HCT116 (cell line): ENCODE measurements at regions not wholly inside any gene's neighbourhood (a gene's known extent, or its start where the extent isn't known, plus 50 kb on each side); places are given as distances from the start of the nearest gene placed in this dataset.

Experiments used
- ATAC-seq: fragments of 200-7000 bp; cut with Tn5 transposase; 2 replicates; pipeline ENCODE4 v1.9.1; 2020; ENCODE audit warnings: mild to moderate bottlenecking, moderate library complexity
- BruUV-seq: library from RNA; stranded (reverse); fragments of 400-500 nt; replicated peaks from 2 replicates; lab custom pipeline; 2021; lab: Mats Ljungman, UMichigan
- CTCF ChIA-PET: fragments of 300-600 bp; sonication (Branson Sonifier 250); formaldehyde crosslinking; loops from one replicate; lab custom pipeline; 2021; ENCODE audit warnings: antibody characterized with exemption; lab: Charles Lee
- POLR2A ChIA-PET: fragments of 300-600, 350-600 bp; sonication (Branson Sonifier 250); formaldehyde crosslinking; loops from one replicate; lab custom pipeline; 2021; ENCODE audit warnings: antibody characterized with exemption; lab: Charles Lee
- RAD21 ChIA-PET, 2 experiments: fragments of 300-600 bp; sonication (Branson Sonifier 250); formaldehyde crosslinking; loops; one replicate each; lab custom pipeline; 2023; ENCODE audit warnings: low total read pairs in 2 of 2; ENCODE audit not compliant: uncharacterized antibody in 2 of 2, unreplicated experiment in 2 of 2, low non-redundant PET in 1 of 2; lab: Charles Lee
- DNase-seq: peaks from one replicate; pipeline ENCODE4 v3.0.0-alpha.2; 2010; ENCODE audit warnings: low read depth, low spot score
- H2AFZ ChIP-seq: fragments of 200-600 bp; shearing (Covaris generic), sonication (generic); 2 replicates; pipeline ENCODE4 v1.6.1; 2017; ENCODE audit warnings: low read depth, mixed run types, mixed read lengths, antibody characterized with exemption, low read length; ENCODE audit not compliant: poor library complexity, severe bottlenecking
- H3K27ac ChIP-seq: 2 replicates; pipeline ENCODE4 v1.5.1; 2012; ENCODE audit warnings: low read depth, low read length
- H3K27me3 ChIP-seq: fragments of 200-600 bp; sonication (generic); 2 replicates; pipeline ENCODE4 v1.6.1; 2016; ENCODE audit warnings: mixed run types, low read length, mixed read lengths; ENCODE audit not compliant: insufficient read depth
- H3K36me3 ChIP-seq, 2 experiments: fragments of 200-500 bp in 1 of 2; fragments of 200-600 bp in 1 of 2; sonication (Bioruptor generic) in 1 of 2; sonication (generic) in 1 of 2; 2 replicates each; pipeline versions ENCODE4 v1.5.1 to v1.6.1; 2014 to 2016; ENCODE audit warnings: low read length in 2 of 2, inconsistent platforms in 1 of 2, mixed read lengths in 1 of 2, mixed run types in 1 of 2; ENCODE audit not compliant: insufficient read depth in 2 of 2, control insufficient read depth in 1 of 2
- H3K4me1 ChIP-seq, 2 experiments: fragments of 200-600 bp in 1 of 2; sonication (generic) in 1 of 2; 2 replicates each; pipeline versions ENCODE4 v1.5.1 to v1.6.1; 2012 to 2017; ENCODE audit warnings: low read length in 2 of 2, inconsistent platforms in 1 of 2, mild to moderate bottlenecking in 1 of 2, mixed read lengths in 1 of 2, mixed run types in 1 of 2, moderate library complexity in 1 of 2; ENCODE audit not compliant: insufficient read depth in 2 of 2, control insufficient read depth in 1 of 2
- H3K4me2 ChIP-seq: fragments of 200-600 bp; sonication (generic); 2 replicates; pipeline ENCODE4 v1.6.1; 2017; ENCODE audit warnings: mixed run types, low read length, mixed read lengths
- H3K4me3 ChIP-seq, 2 experiments: fragments of 200-600 bp in 1 of 2; sonication (generic) in 1 of 2; replicated peaks in 1 of 2; 2 replicates each; pipeline ENCODE4 v1.5.1; 2011 to 2016; ENCODE audit warnings: low read length in 2 of 2, control low read depth in 1 of 2, low read depth in 1 of 2, mild to moderate bottlenecking in 1 of 2, mixed read lengths in 1 of 2, mixed run types in 1 of 2
- H3K79me2 ChIP-seq: fragments of 200-600 bp; sonication (generic); 2 replicates; pipeline ENCODE4 v1.6.1; 2017; ENCODE audit warnings: mild to moderate bottlenecking, mixed run types, low read length, moderate library complexity, mixed read lengths; ENCODE audit not compliant: insufficient read depth
- H3K9ac ChIP-seq: fragments of 200-600 bp; sonication (generic); 2 replicates; pipeline ENCODE4 v1.6.1; 2016; ENCODE audit warnings: low read length, mixed read lengths
- H3K9me2 ChIP-seq: fragments of 200-600 bp; sonication (generic), shearing (Covaris generic); 2 replicates; pipeline ENCODE4 v1.6.1; 2017; ENCODE audit warnings: mixed run types, mild to moderate bottlenecking, moderate library complexity; ENCODE audit not compliant: insufficient read depth
- H3K9me3 ChIP-seq, 2 experiments: fragments of 200-500 bp in 1 of 2; fragments of 200-600 bp in 1 of 2; sonication (Bioruptor generic) in 1 of 2; sonication (generic) in 1 of 2; 2 replicates each; pipeline ENCODE4 v1.6.1; 2014 to 2017; ENCODE audit warnings: low read length in 2 of 2, mixed read lengths in 2 of 2, inconsistent platforms in 1 of 2, low read depth in 1 of 2, mild to moderate bottlenecking in 1 of 2, mixed run types in 1 of 2, moderate library complexity in 1 of 2; ENCODE audit not compliant: control insufficient read depth in 1 of 2, insufficient read depth in 1 of 2
- H4K20me1 ChIP-seq: fragments of 200-600 bp; sonication (generic), shearing (Covaris generic); 2 replicates; pipeline ENCODE4 v1.6.1; 2017; ENCODE audit warnings: mixed run types, mild to moderate bottlenecking, moderate library complexity; ENCODE audit not compliant: insufficient read depth
- ATF3 ChIP-seq: IDR thresholded peaks from 2 replicates; pipeline ENCODE4 v1.6.1; 2012
- CBX3 ChIP-seq: IDR thresholded peaks from 2 replicates; pipeline ENCODE4 v1.6.1; 2012; ENCODE audit warnings: low read depth
- CEBPB ChIP-seq: IDR thresholded peaks from 2 replicates; pipeline ENCODE4 v1.6.1; 2012; ENCODE audit warnings: low read depth
- EGR1 ChIP-seq: IDR thresholded peaks from 2 replicates; pipeline ENCODE4 v1.6.1; 2012; ENCODE audit warnings: low read depth
- ELF1 ChIP-seq: IDR thresholded peaks from 2 replicates; pipeline ENCODE4 v1.6.1; 2012; ENCODE audit warnings: low read depth, borderline replicate concordance
- EZH2 ChIP-seq: fragments of 200-600 bp; sonication (generic); IDR thresholded peaks from 2 replicates; pipeline ENCODE4 v1.6.1; 2017; ENCODE audit warnings: antibody characterized with exemption, mixed run types
- EZH2phosphoT487 ChIP-seq: fragments of 200-600 bp; IDR thresholded peaks from 2 replicates; pipeline ENCODE4 v1.6.1; 2018; ENCODE audit warnings: antibody characterized with exemption, borderline replicate concordance
- JUND ChIP-seq: IDR thresholded peaks from 2 replicates; pipeline ENCODE4 v1.6.1; 2012
- POLR2A ChIP-seq: IDR thresholded peaks from 2 replicates; pipeline ENCODE4 v1.7.0; 2011; ENCODE audit warnings: borderline replicate concordance; ENCODE audit not compliant: insufficient read depth, insufficient read length; ENCODE audit errors: extremely low read depth
- RAD21 ChIP-seq: IDR thresholded peaks from 2 replicates; pipeline ENCODE4 v1.6.1; 2012; ENCODE audit warnings: low read depth, mild to moderate bottlenecking
- REST ChIP-seq: IDR thresholded peaks from 2 replicates; pipeline ENCODE4 v1.6.1; 2012; ENCODE audit warnings: low read depth
- SIN3A ChIP-seq: IDR thresholded peaks from 2 replicates; pipeline ENCODE4 v1.6.1; 2012; ENCODE audit warnings: low read depth
- SP1 ChIP-seq: IDR thresholded peaks from 2 replicates; pipeline ENCODE4 v1.6.1; 2012; ENCODE audit warnings: low read depth
- TCF7L2 ChIP-seq: IDR thresholded peaks from 2 replicates; pipeline ENCODE4 v1.7.0; 2011; ENCODE audit warnings: borderline replicate concordance, inconsistent platforms; ENCODE audit not compliant: insufficient read depth, insufficient read length; ENCODE audit errors: extremely low read depth
- YY1 ChIP-seq: IDR thresholded peaks from 2 replicates; pipeline ENCODE4 v1.6.1; 2011; ENCODE audit warnings: low read length, low read depth, moderate library complexity, mild to moderate bottlenecking; ENCODE audit not compliant: insufficient replicate concordance; ENCODE audit errors: extremely low read depth
- ZFX ChIP-seq: fragments of 450-650 bp; IDR thresholded peaks from 2 replicates; pipeline ENCODE4 v1.6.1; 2017
- ZNF274 ChIP-seq: fragments of 200-500 bp; sonication (Bioruptor generic); IDR thresholded peaks from 2 replicates; pipeline ENCODE4 v1.6.1; 2014; ENCODE audit warnings: mild to moderate bottlenecking, low read depth, low read length, inconsistent platforms
- intact Hi-C: fragments of 100-400 bp; cut with micrococcal nuclease; formaldehyde crosslinking; loops from 2 replicates; pipeline ENCODE4 v1.10.0; 2022
- TF ChIP-seq, protein P1 (sequence below): IDR thresholded peaks from 2 replicates; pipeline ENCODE4 v1.6.1; 2012
- TF ChIP-seq, protein P2 (sequence below), 3 experiments: fragments of 200-600 bp in 1 of 3; sonication (generic) in 1 of 3; IDR thresholded peaks in 2 of 3; conservative IDR thresholded peaks in 1 of 3; 2 replicates each; pipeline ENCODE4 v1.5.1; 2012 to 2017; ENCODE audit warnings: low read depth in 2 of 3, low read length in 2 of 3, antibody characterized with exemption in 1 of 3, borderline replicate concordance in 1 of 3, control low read depth in 1 of 3, mild to moderate bottlenecking in 1 of 3, mixed read lengths in 1 of 3, mixed run types in 1 of 3, moderate library complexity in 1 of 3; ENCODE audit not compliant: insufficient read depth in 1 of 3
- TF ChIP-seq, protein P3 (sequence below): IDR thresholded peaks from 2 replicates; pipeline ENCODE4 v1.6.1; 2011; ENCODE audit warnings: mild to moderate bottlenecking, low read length, moderate library complexity; ENCODE audit not compliant: insufficient replicate concordance; ENCODE audit errors: extremely low read depth

DNA sequence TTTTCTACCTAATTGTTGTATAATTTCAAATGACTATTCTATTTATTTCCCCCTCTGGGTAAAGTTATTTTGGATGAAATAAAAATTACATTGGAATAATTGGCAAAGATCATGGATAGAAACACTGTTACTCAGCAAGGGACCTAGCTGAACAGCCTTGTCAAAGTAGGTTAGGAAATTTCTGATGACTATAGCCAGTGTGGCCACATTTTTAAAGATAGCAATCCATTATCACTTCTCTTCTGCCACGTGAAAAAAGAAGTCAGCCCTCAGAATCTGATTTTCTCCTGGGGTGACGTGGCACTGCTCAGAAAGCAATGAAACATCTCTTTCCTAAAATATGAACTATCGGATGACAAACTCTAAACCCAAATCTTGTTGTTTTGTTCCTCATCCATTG, 784.2 kb upstream of the RIOK2 start:
- intact Hi-C loops, result no loop called here
- ChIA-PET RAD21 (no interaction called here), POLR2A (no interaction called here)
- Histone ChIP-seq H3K27ac (no peak overlapping the region), H3K4me1 (no peaks in the 10 kb centered on the region), H3K36me3 (no peaks in the 10 kb centered on the region), H3K79me2 (no peaks in the 10 kb centered on the region), H2AFZ (no peak overlapping the region), H3K9me3 (no peaks in the 10 kb centered on the region), H3K27me3 (no peaks in the 10 kb centered on the region), H4K20me1 (no peaks in the 10 kb centered on the region), H3K4me3 (no peak overlapping the region)
- BruUV-seq, result no TSS peak
- ATAC-seq, result no peak
- DNase-seq, result no peak
- TF ChIP-seq JUND (no peak), SP1 (no peak), ZFX (no peak), CEBPB (no peak), EZH2 (no peak), RAD21 (no peak), ATF3 (no peak), YY1 (no peak), ELF1 (no peak), SIN3A (no peak), EGR1 (no peak), EZH2phosphoT487 (no peak), REST (no peak), ZNF274 (no peak), POLR2A (no peak), CBX3 (no peak), TCF7L2 (no peak)
- TF ChIP-seq, protein P1, sequence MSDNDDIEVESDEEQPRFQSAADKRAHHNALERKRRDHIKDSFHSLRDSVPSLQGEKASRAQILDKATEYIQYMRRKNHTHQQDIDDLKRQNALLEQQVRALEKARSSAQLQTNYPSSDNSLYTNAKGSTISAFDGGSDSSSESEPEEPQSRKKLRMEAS, result no peak
- TF ChIP-seq, protein P2, sequence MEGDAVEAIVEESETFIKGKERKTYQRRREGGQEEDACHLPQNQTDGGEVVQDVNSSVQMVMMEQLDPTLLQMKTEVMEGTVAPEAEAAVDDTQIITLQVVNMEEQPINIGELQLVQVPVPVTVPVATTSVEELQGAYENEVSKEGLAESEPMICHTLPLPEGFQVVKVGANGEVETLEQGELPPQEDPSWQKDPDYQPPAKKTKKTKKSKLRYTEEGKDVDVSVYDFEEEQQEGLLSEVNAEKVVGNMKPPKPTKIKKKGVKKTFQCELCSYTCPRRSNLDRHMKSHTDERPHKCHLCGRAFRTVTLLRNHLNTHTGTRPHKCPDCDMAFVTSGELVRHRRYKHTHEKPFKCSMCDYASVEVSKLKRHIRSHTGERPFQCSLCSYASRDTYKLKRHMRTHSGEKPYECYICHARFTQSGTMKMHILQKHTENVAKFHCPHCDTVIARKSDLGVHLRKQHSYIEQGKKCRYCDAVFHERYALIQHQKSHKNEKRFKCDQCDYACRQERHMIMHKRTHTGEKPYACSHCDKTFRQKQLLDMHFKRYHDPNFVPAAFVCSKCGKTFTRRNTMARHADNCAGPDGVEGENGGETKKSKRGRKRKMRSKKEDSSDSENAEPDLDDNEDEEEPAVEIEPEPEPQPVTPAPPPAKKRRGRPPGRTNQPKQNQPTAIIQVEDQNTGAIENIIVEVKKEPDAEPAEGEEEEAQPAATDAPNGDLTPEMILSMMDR (IDR thresholded peaks at IDR 0.05 in 2 of 3, conservative IDR thresholded peaks at IDR 0.05 in 1 of 3; ENCODE audit: borderline replicate concordance in 1 of 3, insufficient read depth in 1 of 3, low read depth in 2 of 3, low read length in 2 of 3), result no peak
- TF ChIP-seq, protein P3, sequence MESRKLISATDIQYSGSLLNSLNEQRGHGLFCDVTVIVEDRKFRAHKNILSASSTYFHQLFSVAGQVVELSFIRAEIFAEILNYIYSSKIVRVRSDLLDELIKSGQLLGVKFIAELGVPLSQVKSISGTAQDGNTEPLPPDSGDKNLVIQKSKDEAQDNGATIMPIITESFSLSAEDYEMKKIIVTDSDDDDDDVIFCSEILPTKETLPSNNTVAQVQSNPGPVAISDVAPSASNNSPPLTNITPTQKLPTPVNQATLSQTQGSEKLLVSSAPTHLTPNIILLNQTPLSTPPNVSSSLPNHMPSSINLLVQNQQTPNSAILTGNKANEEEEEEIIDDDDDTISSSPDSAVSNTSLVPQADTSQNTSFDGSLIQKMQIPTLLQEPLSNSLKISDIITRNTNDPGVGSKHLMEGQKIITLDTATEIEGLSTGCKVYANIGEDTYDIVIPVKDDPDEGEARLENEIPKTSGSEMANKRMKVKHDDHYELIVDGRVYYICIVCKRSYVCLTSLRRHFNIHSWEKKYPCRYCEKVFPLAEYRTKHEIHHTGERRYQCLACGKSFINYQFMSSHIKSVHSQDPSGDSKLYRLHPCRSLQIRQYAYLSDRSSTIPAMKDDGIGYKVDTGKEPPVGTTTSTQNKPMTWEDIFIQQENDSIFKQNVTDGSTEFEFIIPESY, result no peak
- TF ChIP-seq, all 23 proteins: peak for 0
- CTCF ChIA-PET, result no interaction called here
- H3K9me2 ChIP-seq, result no peaks in the 10 kb centered on the region
- no peak overlapping the region for H3K9ac ChIP-seq
- no peak overlapping the region for H3K4me2 ChIP-seq
